Neuronal stem cell (in vitro differentiated cells): ENCODE measurements at regions not wholly inside any gene's neighbourhood (a gene's known extent, or its start where the extent isn't known, plus 50 kb on each side); places are given as distances from the start of the nearest gene placed in this dataset.

ENCODE experiments used
- DNase-seq: peaks from one replicate; pipeline ENCODE4 v3.0.0-alpha.2; 2013; ENCODE audit warnings: low spot score
- H2AFZ ChIP-seq: one replicate; pipeline ENCODE4 v1.6.1; 2013; ENCODE audit warnings: mild to moderate bottlenecking, low read length, inconsistent platforms
- H2AK5ac ChIP-seq: 2 replicates; pipeline ENCODE4 v1.6.1; 2013; ENCODE audit warnings: low read depth, mild to moderate bottlenecking, inconsistent platforms, low read length, moderate library complexity, mixed read lengths
- H2BK120ac ChIP-seq: 2 replicates; pipeline ENCODE4 v1.6.1; 2013; ENCODE audit warnings: low read depth, mild to moderate bottlenecking, inconsistent platforms, low read length, moderate library complexity, mixed read lengths
- H2BK12ac ChIP-seq: one replicate; pipeline ENCODE4 v1.6.1; 2013; ENCODE audit warnings: low read length, inconsistent platforms
- H2BK15ac ChIP-seq: 2 replicates; pipeline ENCODE4 v1.6.1; 2013; ENCODE audit warnings: mild to moderate bottlenecking, low read length, inconsistent platforms, mixed read lengths
- H2BK5ac ChIP-seq: one replicate; pipeline ENCODE4 v1.6.1; 2013; ENCODE audit warnings: inconsistent platforms, mild to moderate bottlenecking, low read length, moderate library complexity
- H3K14ac ChIP-seq: one replicate; pipeline ENCODE4 v1.6.1; 2013; ENCODE audit warnings: low read length, inconsistent platforms
- H3K18ac ChIP-seq: 2 replicates; pipeline ENCODE4 v1.6.1; 2013; ENCODE audit warnings: low read length, inconsistent platforms
- H3K23ac ChIP-seq: 2 replicates; pipeline ENCODE4 v1.6.1; 2013; ENCODE audit warnings: low read depth, mild to moderate bottlenecking, mixed read lengths, low read length, inconsistent platforms; ENCODE audit not compliant: poor library complexity
- H3K27ac ChIP-seq: replicated peaks from 3 replicates; pipeline ENCODE4 v1.5.1; 2013; ENCODE audit warnings: low read length, inconsistent platforms
- H3K27me3 ChIP-seq, 3 experiments: 2 replicates each; pipeline ENCODE4 v1.6.1; 2013; ENCODE audit warnings: low read length in 3 of 3, mild to moderate bottlenecking in 2 of 3, inconsistent platforms in 1 of 3, low read depth in 1 of 3, mixed read lengths in 1 of 3, moderate library complexity in 1 of 3; ENCODE audit not compliant: control insufficient read depth in 3 of 3, insufficient read depth in 3 of 3
- H3K36me3 ChIP-seq, 2 donors: replicated peaks in 1 of 2; 2 replicates each; pipeline ENCODE4 v1.6.1; 2013; ENCODE audit warnings: low read length in 2 of 2; ENCODE audit not compliant: control insufficient read depth in 2 of 2, insufficient read depth in 2 of 2
- H3K4ac ChIP-seq: 2 replicates; pipeline ENCODE4 v1.6.1; 2013; ENCODE audit warnings: inconsistent platforms, mild to moderate bottlenecking, low read length, moderate library complexity
- H3K4me1 ChIP-seq, 2 donors: 1 replicate in 1 of 2; 2 replicates in 1 of 2; pipeline ENCODE4 v1.6.1; 2013; ENCODE audit warnings: low read length in 2 of 2, low read depth in 1 of 2; ENCODE audit not compliant: control insufficient read depth in 2 of 2, insufficient read depth in 1 of 2
- H3K4me2 ChIP-seq: one replicate; pipeline ENCODE4 v1.6.1; 2013; ENCODE audit warnings: mild to moderate bottlenecking, low read length, inconsistent platforms; ENCODE audit not compliant: insufficient read depth, poor library complexity, severe bottlenecking
- H3K4me3 ChIP-seq, 2 donors: 2 replicates each; pipeline ENCODE4 v1.5.1; 2013; ENCODE audit warnings: low read length in 2 of 2, mild to moderate bottlenecking in 2 of 2, inconsistent platforms in 1 of 2, moderate library complexity in 1 of 2
- H3K79me1 ChIP-seq: one replicate; pipeline ENCODE4 v1.6.1; 2013; ENCODE audit warnings: low read depth, mild to moderate bottlenecking, inconsistent platforms, low read length, moderate library complexity
- H3K9ac ChIP-seq: one replicate; pipeline ENCODE4 v1.6.1; 2013; ENCODE audit warnings: mild to moderate bottlenecking, low read depth, low read length, inconsistent platforms; ENCODE audit not compliant: poor library complexity
- H3K9me3 ChIP-seq, 2 donors: replicated peaks in 1 of 2; 2 replicates each; pipeline versions ENCODE3 to v1.6.1; 2013; ENCODE audit warnings: low read length in 2 of 2, mild to moderate bottlenecking in 2 of 2, inconsistent platforms in 1 of 2, low read depth in 1 of 2, mixed read lengths in 1 of 2, moderate library complexity in 1 of 2; ENCODE audit not compliant: control insufficient read depth in 2 of 2, insufficient read depth in 1 of 2
- H4K8ac ChIP-seq: one replicate; pipeline ENCODE4 v1.6.1; 2013; ENCODE audit warnings: low read depth, mild to moderate bottlenecking, inconsistent platforms, low read length, moderate library complexity
- H4K91ac ChIP-seq: one replicate; pipeline ENCODE4 v1.6.1; 2013; ENCODE audit warnings: low read length, low read depth, mild to moderate bottlenecking, inconsistent platforms; ENCODE audit not compliant: poor library complexity
- WGBS, 2 donors: extraction: QIAGEN DNeasy Blood & Tissue Kit; methylation state at CpG; one replicate each; pipeline ENCODE4 v1.1.7; 2013; ENCODE audit warnings: missing lambda C conversion rate in 2 of 2, mixed read lengths in 1 of 2; ENCODE audit not compliant: insufficient read length in 2 of 2, insufficient replicate concordance in 1 of 2; ENCODE audit errors: extremely low coverage in 2 of 2; 5-methylcytosine and 5-hydroxymethylcytosine counted together

- H3K9ac ChIP-seq: no peak overlapping the region
- WGBS, 2 donors: no CpG with 5 or more reads among the region's 2 CpGs
- H3K27me3 ChIP-seq: peaks cover 0 to 22% (median 0%) of the 10 kb centered on the region in 3 experiments
- H2BK120ac ChIP-seq: no peak overlapping the region
- H2AFZ ChIP-seq: no peak overlapping the region
- no peak overlapping the region for H3K18ac ChIP-seq
- no peak overlapping the region for H3K4me2 ChIP-seq
- H3K9me3 ChIP-seq: no peaks in the 10 kb centered on the region
- H2BK15ac ChIP-seq: no peak overlapping the region
- no peaks in the 10 kb centered on the region for H3K36me3 ChIP-seq
- H3K79me1 ChIP-seq: no peaks in the 10 kb centered on the region
- H4K8ac ChIP-seq: no peak overlapping the region
- H3K4me1 ChIP-seq: no peaks in the 10 kb centered on the region
- no peak overlapping the region for H2BK12ac ChIP-seq
- H4K91ac ChIP-seq: no peak overlapping the region
- H3K23ac ChIP-seq: no peak overlapping the region
- H3K14ac ChIP-seq: no peak overlapping the region
- H3K4ac ChIP-seq: no peak overlapping the region
- no peak overlapping the region for H3K4me3 ChIP-seq
- no peak overlapping the region for H3K27ac ChIP-seq
- H2BK5ac ChIP-seq: no peak overlapping the region
- DNase-seq: no peak
- no peak overlapping the region for H2AK5ac ChIP-seq
Measured at GRCh38 chr7:41893656-41894055, 190.8 kb upstream of the INHBA start.

- DNase-seq: no peak
- H3K9ac ChIP-seq: no peak overlapping the region
- WGBS, 2 donors: no CpG with 5 or more reads among the region's 2 CpGs
Measured at GRCh38 chr7:41892356-41893100, 189.6 kb upstream of the INHBA start.

DNA sequence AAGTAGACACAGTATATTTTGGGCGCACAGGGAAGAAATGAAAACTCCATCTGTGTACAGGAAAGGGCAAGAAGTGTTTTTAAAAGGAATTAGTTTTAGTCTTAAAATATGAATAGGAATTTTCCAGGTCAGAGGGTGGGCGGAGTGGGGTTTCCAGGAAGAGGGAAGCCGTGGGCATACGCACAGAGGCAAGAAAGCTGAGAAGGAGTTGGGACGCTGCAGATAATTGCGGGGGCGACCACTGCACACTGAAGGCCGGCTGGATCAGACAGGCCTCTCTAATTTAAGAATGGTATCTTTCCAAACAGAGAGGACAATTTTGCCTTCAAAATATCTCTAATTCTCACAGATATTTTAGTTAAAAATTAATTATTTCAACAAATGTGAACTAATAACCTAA lies 189.1 kb upstream of the INHBA start:
- no peaks in the 10 kb centered on the region for H3K36me3 ChIP-seq
- no peak overlapping the region for H3K9ac ChIP-seq
- H3K4me1 ChIP-seq: no peaks in the 10 kb centered on the region
- peaks cover 0 to 32% (median 0%) of the 10 kb centered on the region in 3 experiments for H3K27me3 ChIP-seq
- no peak overlapping the region for H2BK12ac ChIP-seq
- WGBS, 2 donors: no CpG with 5 or more reads among the region's 8 CpGs
- no peak overlapping the region for H3K4me2 ChIP-seq
- H2BK15ac ChIP-seq: no peak overlapping the region
- no peak overlapping the region for H3K4ac ChIP-seq
- no peak overlapping the region for H4K8ac ChIP-seq
- no peak overlapping the region for H3K14ac ChIP-seq
- no peak overlapping the region for H3K18ac ChIP-seq
- no peak overlapping the region for H2BK120ac ChIP-seq
- H3K23ac ChIP-seq: no peak overlapping the region
- H3K9me3 ChIP-seq: no peaks in the 10 kb centered on the region
- DNase-seq: no peak
- no peak overlapping the region for H3K27ac ChIP-seq
- H3K4me3 ChIP-seq: no peak overlapping the region
- no peak overlapping the region for H4K91ac ChIP-seq
- no peak overlapping the region for H2AFZ ChIP-seq
- H2AK5ac ChIP-seq: no peak overlapping the region
- H3K79me1 ChIP-seq: no peaks in the 10 kb centered on the region
- H2BK5ac ChIP-seq: no peak overlapping the region

More at GRCh38 chr7:41892356-41893100, 189.6 kb upstream of the INHBA start:
- no peak overlapping the region for H2BK5ac ChIP-seq
- no peaks in the 10 kb centered on the region for H3K36me3 ChIP-seq
- H4K91ac ChIP-seq: no peak overlapping the region
- no peaks in the 10 kb centered on the region for H3K4me1 ChIP-seq
- no peak overlapping the region for H2BK120ac ChIP-seq
- no peak overlapping the region for H3K14ac ChIP-seq
- no peak overlapping the region for H3K18ac ChIP-seq
- no peak overlapping the region for H3K4ac ChIP-seq
- H3K9me3 ChIP-seq: no peaks in the 10 kb centered on the region
- H3K27me3 ChIP-seq: peaks cover 0 to 27% (median 0%) of the 10 kb centered on the region in 3 experiments
- H2AFZ ChIP-seq: no peak overlapping the region
- no peak overlapping the region for H3K23ac ChIP-seq
- no peak overlapping the region for H2AK5ac ChIP-seq
- no peak overlapping the region for H3K4me3 ChIP-seq
- H3K79me1 ChIP-seq: no peaks in the 10 kb centered on the region
- H2BK15ac ChIP-seq: no peak overlapping the region
- H4K8ac ChIP-seq: no peak overlapping the region
- no peak overlapping the region for H3K27ac ChIP-seq
- no peak overlapping the region for H2BK12ac ChIP-seq
- H3K4me2 ChIP-seq: no peak overlapping the region

GRCh38 chr7:41890631-41891274 lies 187.9 kb upstream of the INHBA start:
- no peak overlapping the region for H3K18ac ChIP-seq
- H3K4me2 ChIP-seq: no peak overlapping the region
- H3K4me1 ChIP-seq: no peaks in the 10 kb centered on the region
- no peak for DNase-seq
- no peak overlapping the region for H3K23ac ChIP-seq
- H3K79me1 ChIP-seq: no peaks in the 10 kb centered on the region
- no peak overlapping the region for H3K9ac ChIP-seq
- no peak overlapping the region for H3K4me3 ChIP-seq
- H2AK5ac ChIP-seq: no peak overlapping the region
- H2BK5ac ChIP-seq: no peak overlapping the region
- H3K36me3 ChIP-seq: no peaks in the 10 kb centered on the region
- H2BK120ac ChIP-seq: no peak overlapping the region
- H2BK15ac ChIP-seq: no peak overlapping the region
- no peaks in the 10 kb centered on the region for H3K9me3 ChIP-seq
- H4K91ac ChIP-seq: no peak overlapping the region
- peaks cover 0 to 43% (median 0%) of the 10 kb centered on the region in 3 experiments for H3K27me3 ChIP-seq
- no peak overlapping the region for H4K8ac ChIP-seq
- H2BK12ac ChIP-seq: no peak overlapping the region
- no peak overlapping the region for H3K27ac ChIP-seq
- no peak overlapping the region for H3K4ac ChIP-seq
- no peak overlapping the region for H3K14ac ChIP-seq
- WGBS, 2 donors: no CpG with 5 or more reads among the region's 9 CpGs
- no peak overlapping the region for H2AFZ ChIP-seq
